HepG2 (cell line): ENCODE measurements at regions not wholly inside any gene's neighbourhood (a gene's known extent, or its start where the extent isn't known, plus 50 kb on each side); places are given as distances from the start of the nearest gene placed in this dataset.

Experiments
- ATAC-seq: fragments of 200-7000 bp; cut with Tn5 transposase; 3 replicates; pipeline ENCODE4 v1.9.1; 2020; ENCODE audit warnings: mild to moderate bottlenecking, moderate library complexity
- BruUV-seq: library from RNA; stranded (reverse); fragments of 400-500 nt; replicated peaks from 2 replicates; lab custom pipeline; 2021; lab: Mats Ljungman, UMichigan
- CTCF ChIA-PET: fragments of 300-600 bp; formaldehyde crosslinking; extraction: SDS; loops from one replicate; lab custom pipeline; 2021; ENCODE audit warnings: low total read pairs, inconsistent platforms, low intra/inter-chr PET ratio; lab: Yijun Ruan, JAX
- POLR2A ChIA-PET: fragments of 350-600 bp; sonication (Branson Sonifier 250); formaldehyde crosslinking; loops from one replicate; lab custom pipeline; 2020; ENCODE audit warnings: antibody characterized with exemption, inconsistent platforms; lab: Yijun Ruan, JAX
- DNase-seq: peaks from one replicate; pipeline ENCODE4 v3.0.0-alpha.2; 2015; ENCODE audit warnings: low spot score
- FAIRE-seq: peaks from 3 replicates; lab custom pipeline; 2011; peaks lifted over from hg19 to GRCh38; lab: Jason Lieb, UNC
- H2AFZ ChIP-seq: one replicate; pipeline ENCODE4 v1.6.1; 2011; ENCODE audit warnings: low read length, inconsistent platforms
- H3K27ac ChIP-seq: fragments of 300-600 bp; 3 replicates; pipeline ENCODE4 v1.8.0; 2011; ENCODE audit warnings: mixed run types, mild to moderate bottlenecking, mixed read lengths, low read length, inconsistent platforms; ENCODE audit not compliant: insufficient read depth; ENCODE audit errors: extremely low read length
- H3K27me3 ChIP-seq, 2 experiments: fragments of 200-600 bp in 1 of 2; 2 replicates in 1 of 2; 3 replicates in 1 of 2; pipeline versions ENCODE4 v1.6.0 to v1.8.0; 2011; ENCODE audit warnings: low read length in 2 of 2, mild to moderate bottlenecking in 2 of 2, moderate library complexity in 2 of 2, inconsistent platforms in 1 of 2; ENCODE audit not compliant: insufficient read depth in 2 of 2, control insufficient read depth in 1 of 2
- H3K36me3 ChIP-seq, 2 experiments: fragments of 200-600 bp in 1 of 2; replicated peaks in 1 of 2; 2 replicates in 1 of 2; 3 replicates in 1 of 2; pipeline versions ENCODE4 v1.5.1 to v1.8.0; 2011; ENCODE audit warnings: low read length in 2 of 2, inconsistent platforms in 1 of 2; ENCODE audit not compliant: insufficient read depth in 2 of 2, control insufficient read depth in 1 of 2
- H3K4me1 ChIP-seq: 2 replicates; pipeline ENCODE4 v1.5.1; 2012; ENCODE audit warnings: low read length, inconsistent platforms; ENCODE audit not compliant: insufficient read depth
- H3K4me2 ChIP-seq: 2 replicates; pipeline ENCODE4 v1.6.0; 2011; ENCODE audit warnings: low read depth, low read length, inconsistent platforms
- H3K4me3 ChIP-seq, 3 experiments: fragments of 200-600 bp in 1 of 3; sonication (generic), shearing (Covaris generic) in 1 of 3; replicated peaks in 1 of 3; 2 replicates each; pipeline ENCODE4 v1.5.1; 2011 to 2016; ENCODE audit warnings: low read length in 3 of 3, inconsistent platforms in 2 of 3, low read depth in 2 of 3, mild to moderate bottlenecking in 2 of 3, control low read depth in 1 of 3, mixed read lengths in 1 of 3; ENCODE audit not compliant: insufficient read depth in 1 of 3
- H3K79me2 ChIP-seq: one replicate; pipeline ENCODE4 v1.6.1; 2011; ENCODE audit warnings: low read length, inconsistent platforms; ENCODE audit not compliant: insufficient read depth
- H3K9ac ChIP-seq: 2 replicates; pipeline ENCODE4 v1.6.0; 2011; ENCODE audit warnings: mild to moderate bottlenecking, low read depth, low read length, inconsistent platforms; ENCODE audit not compliant: insufficient read depth
- H3K9me3 ChIP-seq: 2 replicates; pipeline ENCODE4 v1.5.1; 2012; ENCODE audit warnings: mild to moderate bottlenecking, low read length
- H4K20me1 ChIP-seq: 2 replicates; pipeline ENCODE4 v1.6.0; 2011; ENCODE audit warnings: inconsistent platforms, mild to moderate bottlenecking, low read length, moderate library complexity; ENCODE audit not compliant: insufficient read depth
- BORCS8-MEF2B ChIP-seq: sonication (generic); formaldehyde crosslinking; IDR thresholded peaks from 2 replicates; pipeline ENCODE4 v1.8.0; 2022; ENCODE audit warnings: mild to moderate bottlenecking, missing genetic modification reagents
- CENPT ChIP-seq: sonication (generic); formaldehyde crosslinking; IDR thresholded peaks from 2 replicates; pipeline ENCODE4 v1.8.0; 2022; ENCODE audit warnings: low read depth, mild to moderate bottlenecking, moderate library complexity, missing genetic modification reagents
- CHD2 ChIP-seq: IDR thresholded peaks from 2 replicates; pipeline ENCODE4 v1.6.1; 2011; ENCODE audit warnings: low read depth, low read length, improper control_type of control experiment
- ZFP1 ChIP-seq: IDR thresholded peaks from 2 replicates; pipeline ENCODE4 v1.6.1; 2016
- ZNF225 ChIP-seq: sonication (generic); formaldehyde crosslinking; IDR thresholded peaks from 2 replicates; pipeline ENCODE4 v1.4.0; 2020; ENCODE audit warnings: mild to moderate bottlenecking, missing genetic modification reagents
- whole genome bisulfite sequencing: methylation state at CpG from one replicate; pipeline ENCODE4 v1.1.6; 2017; ENCODE audit warnings: low lambda C conversion rate; 5-methylcytosine and 5-hydroxymethylcytosine counted together
- in situ Hi-C: cut with HindIII; loops from 2 replicates; pipeline ENCODE4 v1.10.0; 2017; ENCODE audit warnings: low pct_unique_long_range_greater_than_20kb; ENCODE audit not compliant: extremely low pct_ligation_motif_present
- intact Hi-C: fragments of 100-400 bp; cut with micrococcal nuclease; formaldehyde crosslinking; loops from one replicate; pipeline ENCODE4 v1.10.0; 2022; ENCODE audit not compliant: unreplicated experiment
- TF ChIP-seq, protein P1 (sequence below): sonication (generic); formaldehyde crosslinking; IDR thresholded peaks from 2 replicates; pipeline ENCODE4 v1.5.1; 2020; ENCODE audit warnings: mild to moderate bottlenecking, missing genetic modification reagents
- TF ChIP-seq, protein P2 (sequence below): sonication (generic); formaldehyde crosslinking; conservative IDR thresholded peaks from 2 replicates; pipeline ENCODE4 v1.8.0; 2022; ENCODE audit warnings: missing genetic modification reagents
- TF ChIP-seq, protein P3 (sequence below): sonication (generic); formaldehyde crosslinking; IDR thresholded peaks from 2 replicates; pipeline ENCODE4 v1.4.0; 2020; ENCODE audit warnings: missing genetic modification reagents
- TF ChIP-seq, protein P4 (sequence below): sonication (generic); formaldehyde crosslinking; IDR thresholded peaks from 2 replicates; pipeline ENCODE4 v1.5.1; 2020; ENCODE audit warnings: missing genetic modification reagents, mild to moderate bottlenecking, borderline replicate concordance
- TF ChIP-seq, protein P5 (sequence below): IDR thresholded peaks from 2 replicates; pipeline ENCODE4 v1.6.1; 2016; ENCODE audit warnings: missing compliant biosample characterization, missing genetic modification reagents, borderline replicate concordance
- TF ChIP-seq, protein P6 (sequence below): sonication (generic); formaldehyde crosslinking; IDR thresholded peaks from 2 replicates; pipeline ENCODE4 v1.4.0; 2020; ENCODE audit warnings: low read depth, missing genetic modification reagents

DNA sequence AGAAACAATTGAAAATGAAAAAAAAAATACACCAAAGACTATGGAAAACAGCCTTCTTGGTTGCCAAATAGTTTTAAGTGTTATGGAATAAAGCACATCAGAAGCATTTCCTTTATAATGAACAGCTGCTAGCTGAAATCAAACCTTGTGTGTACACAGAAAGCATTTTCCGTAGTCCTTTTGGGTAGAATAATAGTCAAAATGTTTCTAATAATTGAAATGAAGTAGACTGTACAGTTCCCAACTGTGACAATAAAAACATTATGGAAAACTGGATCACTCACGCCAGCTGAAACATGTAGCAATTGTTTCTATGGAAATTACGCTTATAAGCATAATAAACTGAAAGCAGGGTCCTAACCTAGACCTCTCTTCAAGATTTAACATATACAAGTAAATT, 856.3 kb upstream of the B3GALT2 start (continued):
- no peak for TF ChIP-seq ZNF225 (CRISPR knock-in tag)
- TF ChIP-seq, protein P1, sequence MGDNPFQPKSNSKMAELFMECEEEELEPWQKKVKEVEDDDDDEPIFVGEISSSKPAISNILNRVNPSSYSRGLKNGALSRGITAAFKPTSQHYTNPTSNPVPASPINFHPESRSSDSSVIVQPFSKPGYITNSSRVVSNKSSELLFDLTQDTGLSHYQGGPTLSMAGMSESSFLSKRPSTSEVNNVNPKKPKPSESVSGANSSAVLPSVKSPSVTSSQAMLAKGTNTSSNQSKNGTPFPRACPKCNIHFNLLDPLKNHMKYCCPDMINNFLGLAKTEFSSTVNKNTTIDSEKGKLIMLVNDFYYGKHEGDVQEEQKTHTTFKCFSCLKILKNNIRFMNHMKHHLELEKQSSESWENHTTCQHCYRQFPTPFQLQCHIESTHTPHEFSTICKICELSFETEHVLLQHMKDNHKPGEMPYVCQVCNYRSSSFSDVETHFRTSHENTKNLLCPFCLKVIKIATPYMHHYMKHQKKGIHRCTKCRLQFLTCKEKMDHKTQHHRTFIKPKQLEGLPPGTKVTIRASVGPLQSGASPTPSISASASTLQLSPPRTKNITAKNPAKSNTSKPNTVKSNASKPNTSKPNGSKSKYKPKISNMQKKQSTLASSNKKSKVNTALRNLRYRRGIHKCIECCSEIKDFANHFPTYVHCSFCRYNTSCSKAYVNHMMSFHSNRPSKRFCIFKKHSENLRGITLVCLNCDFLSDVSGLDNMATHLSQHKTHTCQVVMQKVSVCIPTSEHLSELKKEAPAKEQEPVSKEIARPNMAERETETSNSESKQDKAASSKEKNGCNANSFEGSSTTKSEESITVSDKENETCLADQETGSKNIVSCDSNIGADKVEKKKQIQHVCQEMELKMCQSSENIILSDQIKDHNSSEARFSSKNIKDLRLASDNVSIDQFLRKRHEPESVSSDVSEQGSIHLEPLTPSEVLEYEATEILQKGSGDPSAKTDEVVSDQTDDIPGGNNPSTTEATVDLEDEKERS (CRISPR knock-in tag): no peak
- no peak for TF ChIP-seq CHD2
- TF ChIP-seq, protein P2, sequence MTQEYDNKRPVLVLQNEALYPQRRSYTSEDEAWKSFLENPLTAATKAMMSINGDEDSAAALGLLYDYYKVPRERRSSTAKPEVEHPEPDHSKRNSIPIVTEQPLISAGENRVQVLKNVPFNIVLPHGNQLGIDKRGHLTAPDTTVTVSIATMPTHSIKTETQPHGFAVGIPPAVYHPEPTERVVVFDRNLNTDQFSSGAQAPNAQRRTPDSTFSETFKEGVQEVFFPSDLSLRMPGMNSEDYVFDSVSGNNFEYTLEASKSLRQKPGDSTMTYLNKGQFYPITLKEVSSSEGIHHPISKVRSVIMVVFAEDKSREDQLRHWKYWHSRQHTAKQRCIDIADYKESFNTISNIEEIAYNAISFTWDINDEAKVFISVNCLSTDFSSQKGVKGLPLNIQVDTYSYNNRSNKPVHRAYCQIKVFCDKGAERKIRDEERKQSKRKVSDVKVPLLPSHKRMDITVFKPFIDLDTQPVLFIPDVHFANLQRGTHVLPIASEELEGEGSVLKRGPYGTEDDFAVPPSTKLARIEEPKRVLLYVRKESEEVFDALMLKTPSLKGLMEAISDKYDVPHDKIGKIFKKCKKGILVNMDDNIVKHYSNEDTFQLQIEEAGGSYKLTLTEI (CRISPR knock-in tag): no peak

DNA sequence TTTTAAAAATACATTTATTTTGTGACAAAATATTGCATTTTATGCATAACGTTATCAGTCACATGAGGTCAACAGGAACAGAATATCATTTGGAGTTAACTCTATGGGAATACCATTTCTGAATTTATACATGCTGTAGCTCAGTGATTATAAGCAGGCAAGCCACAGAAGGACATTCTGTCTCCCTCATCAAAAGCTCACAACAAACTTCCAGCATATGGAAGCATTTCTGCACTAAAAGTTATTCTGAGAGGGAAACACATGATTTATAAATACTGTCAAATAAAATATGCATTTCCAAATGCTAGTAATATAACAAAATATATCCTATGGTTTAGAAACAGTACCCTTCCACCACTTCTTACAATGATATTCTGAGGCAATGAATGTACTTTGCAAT, 854.1 kb upstream of the B3GALT2 start:
- POLR2A ChIA-PET: no interaction called here
- FAIRE-seq: no peak
- TF ChIP-seq, protein P3, sequence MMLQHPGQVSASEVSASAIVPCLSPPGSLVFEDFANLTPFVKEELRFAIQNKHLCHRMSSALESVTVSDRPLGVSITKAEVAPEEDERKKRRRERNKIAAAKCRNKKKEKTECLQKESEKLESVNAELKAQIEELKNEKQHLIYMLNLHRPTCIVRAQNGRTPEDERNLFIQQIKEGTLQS (CRISPR knock-in tag): no peak
- TF ChIP-seq BORCS8-MEF2B (no peak), CENPT (CRISPR knock-in tag) (no peak), ZFP1 (CRISPR knock-in tag) (no peak)
- TF ChIP-seq, protein P4, sequence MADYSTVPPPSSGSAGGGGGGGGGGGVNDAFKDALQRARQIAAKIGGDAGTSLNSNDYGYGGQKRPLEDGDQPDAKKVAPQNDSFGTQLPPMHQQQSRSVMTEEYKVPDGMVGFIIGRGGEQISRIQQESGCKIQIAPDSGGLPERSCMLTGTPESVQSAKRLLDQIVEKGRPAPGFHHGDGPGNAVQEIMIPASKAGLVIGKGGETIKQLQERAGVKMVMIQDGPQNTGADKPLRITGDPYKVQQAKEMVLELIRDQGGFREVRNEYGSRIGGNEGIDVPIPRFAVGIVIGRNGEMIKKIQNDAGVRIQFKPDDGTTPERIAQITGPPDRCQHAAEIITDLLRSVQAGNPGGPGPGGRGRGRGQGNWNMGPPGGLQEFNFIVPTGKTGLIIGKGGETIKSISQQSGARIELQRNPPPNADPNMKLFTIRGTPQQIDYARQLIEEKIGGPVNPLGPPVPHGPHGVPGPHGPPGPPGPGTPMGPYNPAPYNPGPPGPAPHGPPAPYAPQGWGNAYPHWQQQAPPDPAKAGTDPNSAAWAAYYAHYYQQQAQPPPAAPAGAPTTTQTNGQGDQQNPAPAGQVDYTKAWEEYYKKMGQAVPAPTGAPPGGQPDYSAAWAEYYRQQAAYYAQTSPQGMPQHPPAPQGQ (CRISPR knock-in tag): no peak
- TF ChIP-seq, protein P5, sequence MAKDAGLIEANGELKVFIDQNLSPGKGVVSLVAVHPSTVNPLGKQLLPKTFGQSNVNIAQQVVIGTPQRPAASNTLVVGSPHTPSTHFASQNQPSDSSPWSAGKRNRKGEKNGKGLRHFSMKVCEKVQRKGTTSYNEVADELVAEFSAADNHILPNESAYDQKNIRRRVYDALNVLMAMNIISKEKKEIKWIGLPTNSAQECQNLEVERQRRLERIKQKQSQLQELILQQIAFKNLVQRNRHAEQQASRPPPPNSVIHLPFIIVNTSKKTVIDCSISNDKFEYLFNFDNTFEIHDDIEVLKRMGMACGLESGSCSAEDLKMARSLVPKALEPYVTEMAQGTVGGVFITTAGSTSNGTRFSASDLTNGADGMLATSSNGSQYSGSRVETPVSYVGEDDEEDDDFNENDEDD (CRISPR knock-in tag): no peak
- TF ChIP-seq, protein P6, sequence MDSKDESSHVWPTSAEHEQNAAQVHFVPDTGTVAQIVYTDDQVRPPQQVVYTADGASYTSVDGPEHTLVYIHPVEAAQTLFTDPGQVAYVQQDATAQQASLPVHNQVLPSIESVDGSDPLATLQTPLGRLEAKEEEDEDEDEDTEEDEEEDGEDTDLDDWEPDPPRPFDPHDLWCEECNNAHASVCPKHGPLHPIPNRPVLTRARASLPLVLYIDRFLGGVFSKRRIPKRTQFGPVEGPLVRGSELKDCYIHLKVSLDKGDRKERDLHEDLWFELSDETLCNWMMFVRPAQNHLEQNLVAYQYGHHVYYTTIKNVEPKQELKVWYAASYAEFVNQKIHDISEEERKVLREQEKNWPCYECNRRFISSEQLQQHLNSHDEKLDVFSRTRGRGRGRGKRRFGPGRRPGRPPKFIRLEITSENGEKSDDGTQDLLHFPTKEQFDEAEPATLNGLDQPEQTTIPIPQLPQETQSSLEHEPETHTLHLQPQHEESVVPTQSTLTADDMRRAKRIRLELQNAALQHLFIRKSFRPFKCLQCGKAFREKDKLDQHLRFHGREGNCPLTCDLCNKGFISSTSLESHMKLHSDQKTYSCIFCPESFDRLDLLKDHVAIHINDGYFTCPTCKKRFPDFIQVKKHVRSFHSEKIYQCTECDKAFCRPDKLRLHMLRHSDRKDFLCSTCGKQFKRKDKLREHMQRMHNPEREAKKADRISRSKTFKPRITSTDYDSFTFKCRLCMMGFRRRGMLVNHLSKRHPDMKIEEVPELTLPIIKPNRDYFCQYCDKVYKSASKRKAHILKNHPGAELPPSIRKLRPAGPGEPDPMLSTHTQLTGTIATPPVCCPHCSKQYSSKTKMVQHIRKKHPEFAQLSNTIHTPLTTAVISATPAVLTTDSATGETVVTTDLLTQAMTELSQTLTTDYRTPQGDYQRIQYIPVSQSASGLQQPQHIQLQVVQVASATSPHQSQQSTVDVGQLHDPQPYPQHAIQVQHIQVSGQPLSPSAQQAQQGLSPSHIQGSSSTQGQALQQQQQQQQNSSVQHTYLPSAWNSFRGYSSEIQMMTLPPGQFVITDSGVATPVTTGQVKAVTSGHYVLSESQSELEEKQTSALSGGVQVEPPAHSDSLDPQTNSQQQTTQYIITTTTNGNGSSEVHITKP (CRISPR knock-in tag): no peak

More for the DNA sequence above, 854.1 kb upstream of the B3GALT2 start:
- in situ Hi-C loops (no loop called here), intact Hi-C loops (no loop called here)
- no peak overlapping the region for H3K4me3 ChIP-seq
- no peak overlapping the region for H2AFZ ChIP-seq
- no peaks in the 10 kb centered on the region for H3K79me2 ChIP-seq
- CTCF ChIA-PET: no interaction called here
- 0% methylated on average over 1 of the region's 1 CpG for WGBS
- no peak overlapping the region for H3K27ac ChIP-seq
- no peaks in the 10 kb centered on the region for H3K4me1 ChIP-seq
- peaks cover 1% of the 10 kb centered on the region; the same call in 1 of the 2 replicates for H3K9me3 ChIP-seq
- no peaks in the 10 kb centered on the region for H4K20me1 ChIP-seq
- DNase-seq (no peak), ATAC-seq (no peak)
- H3K9ac ChIP-seq: no peak overlapping the region
- no peaks in the 10 kb centered on the region for H3K36me3 ChIP-seq
- no peak overlapping the region for H3K4me2 ChIP-seq
- H3K27me3 ChIP-seq: no peaks in the 10 kb centered on the region
- BruUV-seq: no TSS peak
